OCI-M2 (cell line): ENCODE measurements at regions not wholly inside any gene's neighbourhood (a gene's known extent, or its start where the extent isn't known, plus 50 kb on each side); places are given as distances from the start of the nearest gene placed in this dataset.
"Not testable (repeated sequence)": the region's sequence is repeated elsewhere in the genome, so short reads cannot be mapped to it uniquely, and the experiment has no call there.

Source experiments
- DNase-seq: peaks from one replicate; lab custom pipeline; 2025; ENCODE audit not compliant: unreplicated experiment; lab: John Stamatoyannopoulos, UW

- no peak for DNase-seq
These were observed 1071.2 kb upstream of the GYPC start for GRCh38 chr2:125584732-125585131.

GRCh38 chr2:125588780-125589179 is 1067.2 kb upstream of the GYPC start:
- no peak for DNase-seq

- DNase-seq = no peak
These were observed 1064.0 kb upstream of the GYPC start for GRCh38 chr2:125591954-125592353.

GRCh38 chr2:125593036-125593435 is 1062.9 kb upstream of the GYPC start:
- DNase-seq = no peak

- DNase-seq = no peak
These were observed 1059.3 kb upstream of the GYPC start for GRCh38 chr2:125596612-125597011.

- no peak for DNase-seq
These were observed 1040.5 kb upstream of the GYPC start for GRCh38 chr2:125615438-125615837.

GRCh38 chr2:125630377-125630776 is 1025.6 kb upstream of the GYPC start:
- DNase-seq = no peak

GRCh38 chr2:125634662-125635061 is 1021.3 kb upstream of the GYPC start:
- no peak for DNase-seq

- no peak for DNase-seq
These were observed 1017.6 kb upstream of the GYPC start for GRCh38 chr2:125638345-125638744.

- DNase-seq = no peak
These were observed 1013.9 kb upstream of the GYPC start for GRCh38 chr2:125642032-125642431.

GRCh38 chr2:125643128-125643527 is 1012.8 kb upstream of the GYPC start:
- no peak for DNase-seq

- no peak for DNase-seq
These were observed 1012.4 kb upstream of the GYPC start for GRCh38 chr2:125643585-125643984.

- no peak for DNase-seq
These were observed 1011.7 kb upstream of the GYPC start for GRCh38 chr2:125644257-125644656.

- no peak for DNase-seq
These were observed 1003.7 kb upstream of the GYPC start for GRCh38 chr2:125652280-125652679.

- no peak for DNase-seq
These were observed 1001.7 kb upstream of the GYPC start for GRCh38 chr2:125654226-125654625.

GRCh38 chr2:125656190-125656589 is 999.8 kb upstream of the GYPC start:
- DNase-seq = no peak

GRCh38 chr2:125658583-125658982 is 997.4 kb upstream of the GYPC start:
- no peak for DNase-seq

- DNase-seq = not testable (repeated sequence)
These were observed 995.6 kb upstream of the GYPC start for GRCh38 chr2:125660369-125660768.

GRCh38 chr2:125667630-125668029 is 988.3 kb upstream of the GYPC start:
- no peak for DNase-seq

GRCh38 chr2:125679903-125680302 is 976.1 kb upstream of the GYPC start:
- no peak for DNase-seq

GRCh38 chr2:125680809-125681208 is 975.1 kb upstream of the GYPC start:
- no peak for DNase-seq

- DNase-seq = no peak
These were observed 974.4 kb upstream of the GYPC start for GRCh38 chr2:125681576-125681975.

- no peak for DNase-seq
These were observed 973.8 kb upstream of the GYPC start for GRCh38 chr2:125681976-125682805.
